ENCODE measurements at regions not wholly inside any gene's neighbourhood (a gene's known extent, or its start where the extent isn't known, plus 50 kb on each side); places are given as distances from the start of the nearest gene placed in this dataset.

DNA sequence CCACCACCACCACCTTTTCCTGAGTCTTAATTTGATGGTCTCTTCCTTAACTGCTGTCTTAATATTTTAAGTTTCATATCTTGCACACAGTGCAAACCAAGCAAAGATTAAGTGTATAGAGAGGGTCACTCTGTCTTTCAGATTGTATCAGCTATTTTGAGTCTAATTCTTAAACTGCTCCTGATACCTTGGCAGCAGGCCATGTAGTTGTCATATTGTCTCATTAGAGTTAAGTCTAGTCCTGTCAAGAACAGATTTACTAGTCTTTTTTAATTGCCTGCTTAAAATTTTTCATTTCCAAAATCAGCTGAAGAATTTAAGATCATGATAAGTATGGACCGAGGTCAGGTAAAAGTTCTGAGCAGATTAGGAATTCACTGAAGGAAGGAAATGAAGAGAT lies 51.5 kb downstream of the FHIP1A start:
- TF ChIP-seq, protein P1, sequence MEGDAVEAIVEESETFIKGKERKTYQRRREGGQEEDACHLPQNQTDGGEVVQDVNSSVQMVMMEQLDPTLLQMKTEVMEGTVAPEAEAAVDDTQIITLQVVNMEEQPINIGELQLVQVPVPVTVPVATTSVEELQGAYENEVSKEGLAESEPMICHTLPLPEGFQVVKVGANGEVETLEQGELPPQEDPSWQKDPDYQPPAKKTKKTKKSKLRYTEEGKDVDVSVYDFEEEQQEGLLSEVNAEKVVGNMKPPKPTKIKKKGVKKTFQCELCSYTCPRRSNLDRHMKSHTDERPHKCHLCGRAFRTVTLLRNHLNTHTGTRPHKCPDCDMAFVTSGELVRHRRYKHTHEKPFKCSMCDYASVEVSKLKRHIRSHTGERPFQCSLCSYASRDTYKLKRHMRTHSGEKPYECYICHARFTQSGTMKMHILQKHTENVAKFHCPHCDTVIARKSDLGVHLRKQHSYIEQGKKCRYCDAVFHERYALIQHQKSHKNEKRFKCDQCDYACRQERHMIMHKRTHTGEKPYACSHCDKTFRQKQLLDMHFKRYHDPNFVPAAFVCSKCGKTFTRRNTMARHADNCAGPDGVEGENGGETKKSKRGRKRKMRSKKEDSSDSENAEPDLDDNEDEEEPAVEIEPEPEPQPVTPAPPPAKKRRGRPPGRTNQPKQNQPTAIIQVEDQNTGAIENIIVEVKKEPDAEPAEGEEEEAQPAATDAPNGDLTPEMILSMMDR (IDR thresholded peaks at IDR 0.05; ENCODE audit: low read depth, low read length) = no peak
- no peak for TF ChIP-seq EZH2phosphoT487 (IDR thresholded peaks at IDR 0.05; ENCODE audit: low read depth)
